Activated naive CD8-positive, alpha-beta T cell treated with anti-CD3 and anti-CD28 coated beads for 36 hours (primary cell): ENCODE measurements at regions not wholly inside any gene's neighbourhood (a gene's known extent, or its start where the extent isn't known, plus 50 kb on each side); places are given as distances from the start of the nearest gene placed in this dataset.

Experiments
- DNase-seq: peaks from one replicate; pipeline ENCODE4 v3.0.0; 2021
- H3K27ac Mint-ChIP-seq: one replicate; pipeline ENCODE4 v1.8.0; 2022; ENCODE audit warnings: mild to moderate bottlenecking, moderate library complexity, mixed read lengths
- H3K27me3 Mint-ChIP-seq: one replicate; pipeline ENCODE4 v1.8.0; 2022; ENCODE audit warnings: mild to moderate bottlenecking, mixed read lengths
- H3K36me3 Mint-ChIP-seq: one replicate; pipeline ENCODE4 v1.8.0; 2021; ENCODE audit warnings: mild to moderate bottlenecking, mixed read lengths
- H3K4me1 Mint-ChIP-seq: one replicate; pipeline ENCODE4 v1.8.0; 2021; ENCODE audit warnings: mixed read lengths
- H3K4me3 Mint-ChIP-seq: one replicate; pipeline ENCODE4 v1.8.0; 2022; ENCODE audit warnings: mild to moderate bottlenecking, moderate library complexity, mixed read lengths
- H3K9me3 Mint-ChIP-seq: one replicate; pipeline ENCODE4 v1.8.0; 2022; ENCODE audit warnings: mixed read lengths

DNA sequence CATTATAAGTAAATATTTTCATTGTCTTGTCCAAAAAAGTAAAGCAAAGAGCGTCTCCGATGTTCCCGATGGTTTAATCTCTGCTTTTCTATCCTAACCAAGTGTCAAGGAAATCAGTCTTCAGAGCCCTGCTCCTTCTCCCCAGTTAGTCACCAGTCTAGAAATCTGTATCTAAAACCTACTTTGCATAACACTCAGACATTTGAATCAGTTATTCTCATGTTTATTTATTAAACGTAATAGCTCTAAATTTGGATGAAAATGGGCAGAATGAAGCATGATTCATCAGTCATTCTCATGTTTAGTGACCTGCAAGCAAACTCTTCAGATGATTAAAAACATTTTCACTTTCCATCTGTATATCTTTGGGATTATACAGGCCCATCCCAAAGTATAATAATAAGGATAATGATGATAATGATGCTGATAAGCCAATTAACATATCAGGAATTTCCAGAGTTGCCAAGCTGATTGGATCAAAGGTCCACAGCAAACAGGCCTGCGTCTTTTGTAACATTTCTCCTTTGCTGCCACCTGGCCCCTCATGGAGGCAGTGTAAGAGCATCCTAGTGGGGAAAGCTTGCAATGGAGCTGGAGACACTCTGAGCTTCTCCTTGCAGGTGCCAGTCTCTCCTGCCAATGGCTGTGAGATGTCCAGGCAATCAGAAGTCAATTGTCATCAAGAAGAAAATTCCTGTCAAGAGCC is 273.9 kb downstream of the IGSF11 start:
- Mint-ChIP-seq H3K4me3 (no peak overlapping the region), H3K27ac (no peak overlapping the region), H3K9me3 (no peaks in the 10 kb centered on the region), H3K36me3 (no peaks in the 10 kb centered on the region), H3K4me1 (no peaks in the 10 kb centered on the region), H3K27me3 (no peaks in the 10 kb centered on the region)
- no peak for DNase-seq

DNA sequence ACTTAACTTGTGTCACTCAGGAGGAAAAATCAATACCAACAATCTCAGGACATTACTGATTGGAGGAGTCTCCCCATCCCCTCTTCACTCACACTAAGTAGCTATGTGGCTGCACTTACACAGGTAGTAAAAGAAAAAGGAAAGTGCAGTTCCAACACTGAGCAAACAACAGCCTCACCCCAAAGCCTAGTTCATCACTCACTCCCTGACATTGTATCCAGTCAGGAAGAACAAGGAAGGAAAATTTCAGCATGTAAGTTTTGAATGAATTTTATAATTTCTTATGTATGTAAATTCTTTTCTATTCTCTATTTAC is 273.4 kb downstream of the IGSF11 start:
- Mint-ChIP-seq H3K4me1 (no peaks in the 10 kb centered on the region), H3K36me3 (no peaks in the 10 kb centered on the region), H3K9me3 (no peaks in the 10 kb centered on the region), H3K4me3 (no peak overlapping the region), H3K27ac (no peak overlapping the region), H3K27me3 (no peaks in the 10 kb centered on the region)
- no peak for DNase-seq

DNA sequence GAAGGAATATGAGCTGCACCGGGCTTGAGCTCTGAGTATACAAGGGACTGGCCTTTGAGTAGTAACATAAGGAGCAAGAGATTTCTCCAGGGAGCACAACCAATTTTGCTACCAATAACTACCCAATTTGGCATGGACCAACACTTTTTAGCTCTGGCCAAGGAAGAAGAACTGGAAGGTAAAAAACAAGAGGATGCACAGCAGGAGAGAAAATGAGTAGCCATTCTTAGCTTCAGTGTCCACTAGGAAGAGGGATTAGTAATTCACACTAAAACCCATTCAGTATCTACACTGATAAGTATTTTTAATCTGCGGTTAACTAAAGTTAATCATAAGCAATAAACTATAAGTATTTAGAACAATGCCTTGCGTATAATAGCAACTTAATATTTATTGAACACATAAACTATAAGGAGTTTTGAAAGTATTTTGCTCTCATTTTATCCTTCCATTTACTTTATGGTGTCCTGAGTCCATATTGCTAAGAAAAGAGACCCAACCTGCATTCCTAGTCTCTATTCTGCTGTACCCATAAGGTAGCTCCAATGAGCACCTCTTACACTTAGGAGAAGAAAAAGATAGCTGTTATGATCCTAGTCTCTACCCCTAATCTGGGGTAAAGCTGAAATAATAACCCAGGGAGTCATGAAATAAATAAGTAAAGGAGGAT is 268.9 kb downstream of the IGSF11 start:
- H3K27me3 Mint-ChIP-seq, result no peaks in the 10 kb centered on the region
- no peaks in the 10 kb centered on the region for H3K9me3 Mint-ChIP-seq
- no peak for DNase-seq
- no peaks in the 10 kb centered on the region for H3K36me3 Mint-ChIP-seq
- no peak overlapping the region for H3K4me3 Mint-ChIP-seq
- H3K4me1 Mint-ChIP-seq, result no peaks in the 10 kb centered on the region
- H3K27ac Mint-ChIP-seq, result no peak overlapping the region

DNA sequence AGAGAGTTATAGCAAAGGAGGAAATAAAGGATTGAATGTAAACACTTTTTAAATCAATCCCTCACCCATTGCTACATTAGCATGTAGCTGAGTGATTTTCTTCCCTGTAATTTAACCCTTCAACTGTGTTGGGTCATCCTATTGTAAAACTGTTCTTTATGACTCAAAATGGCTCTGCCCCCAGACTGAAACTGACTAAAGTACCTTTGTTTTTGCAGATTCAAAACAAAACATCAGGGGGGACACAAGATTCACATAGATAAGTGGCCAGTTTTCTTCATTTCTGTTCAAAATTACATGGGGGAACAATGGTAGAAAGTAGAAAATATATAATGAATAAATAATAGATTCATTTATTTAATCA is 268.4 kb downstream of the IGSF11 start:
- Mint-ChIP-seq H3K9me3 (no peaks in the 10 kb centered on the region), H3K36me3 (no peaks in the 10 kb centered on the region), H3K4me1 (no peaks in the 10 kb centered on the region), H3K27ac (no peak overlapping the region), H3K4me3 (no peak overlapping the region), H3K27me3 (no peaks in the 10 kb centered on the region)
- no peak for DNase-seq

DNA sequence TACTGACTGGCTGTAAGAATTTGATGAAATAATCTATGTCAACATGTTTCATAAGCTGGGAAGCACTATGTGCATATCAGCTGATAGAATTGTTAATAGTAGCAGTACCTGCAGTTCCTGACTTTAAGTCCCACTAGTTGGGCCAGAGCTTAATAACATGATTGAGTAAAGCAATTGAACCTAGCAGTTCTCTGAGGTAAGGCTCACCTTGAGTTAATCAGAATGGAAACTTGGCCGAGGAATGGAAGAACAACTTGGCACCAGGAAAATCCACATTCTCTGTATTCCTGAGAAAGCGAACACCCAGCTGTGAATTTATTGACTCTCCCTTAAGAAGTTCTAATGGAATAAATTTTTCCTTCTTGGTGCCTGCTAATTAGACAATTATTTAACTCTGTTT is 262.6 kb downstream of the IGSF11 start:
- peaks cover 2% of the 10 kb centered on the region for H3K4me1 Mint-ChIP-seq
- peaks cover 11% of the 10 kb centered on the region for H3K27me3 Mint-ChIP-seq
- no peak overlapping the region for H3K4me3 Mint-ChIP-seq
- H3K27ac Mint-ChIP-seq, result no peak overlapping the region
- no peak for DNase-seq
- no peaks in the 10 kb centered on the region for H3K9me3 Mint-ChIP-seq
- H3K36me3 Mint-ChIP-seq, result no peaks in the 10 kb centered on the region

DNA sequence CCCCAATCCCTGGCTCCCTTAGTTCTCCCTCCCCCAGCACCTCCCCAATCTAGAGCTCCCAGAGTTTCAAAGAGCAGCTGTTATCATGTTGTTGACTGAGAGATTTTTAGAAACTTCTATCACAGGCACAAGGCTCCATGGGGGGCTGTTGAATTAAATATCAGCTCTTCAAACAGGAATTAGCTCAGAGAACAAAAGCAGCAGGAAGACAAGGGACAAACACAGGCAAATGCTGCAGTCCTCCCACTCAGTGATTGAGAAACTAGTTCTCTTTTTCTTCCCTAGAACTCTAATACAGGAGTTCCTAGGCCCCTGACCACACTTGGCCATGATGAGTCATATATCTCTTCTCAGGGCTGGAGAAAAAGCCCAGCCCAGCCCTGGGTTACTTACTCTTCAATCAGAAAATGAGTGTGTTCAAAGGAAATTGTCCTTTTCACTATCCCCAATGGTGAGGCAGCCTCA is 262.1 kb downstream of the IGSF11 start:
- H3K27me3 Mint-ChIP-seq, result peaks cover 11% of the 10 kb centered on the region
- H3K4me1 Mint-ChIP-seq, result peaks cover 2% of the 10 kb centered on the region
- no peak overlapping the region for H3K4me3 Mint-ChIP-seq
- H3K27ac Mint-ChIP-seq, result no peak overlapping the region
- H3K36me3 Mint-ChIP-seq, result no peaks in the 10 kb centered on the region
- H3K9me3 Mint-ChIP-seq, result no peaks in the 10 kb centered on the region
- no peak for DNase-seq

DNA sequence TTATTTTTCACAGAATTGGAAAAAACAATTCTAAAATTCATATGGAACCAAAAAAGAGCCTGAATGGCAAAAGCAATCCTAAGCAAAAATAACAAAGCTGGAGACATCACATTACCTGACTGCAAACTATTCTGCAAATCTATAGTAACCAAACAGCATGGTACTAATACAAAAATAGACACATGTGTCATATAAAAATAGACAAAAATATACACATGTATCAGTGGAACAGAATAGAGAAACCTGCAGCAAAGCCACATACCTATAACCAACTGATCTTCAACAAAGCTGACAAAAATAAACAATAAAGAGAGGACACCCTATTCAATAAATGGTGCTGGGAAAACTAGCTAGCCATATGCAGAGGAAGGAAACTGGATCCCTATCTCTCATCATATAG is 259.6 kb downstream of the IGSF11 start:
- Mint-ChIP-seq H3K27ac (no peak overlapping the region), H3K9me3 (no peaks in the 10 kb centered on the region), H3K4me1 (peaks cover 2% of the 10 kb centered on the region), H3K4me3 (no peak overlapping the region), H3K36me3 (no peaks in the 10 kb centered on the region), H3K27me3 (peaks cover 11% of the 10 kb centered on the region)
- no peak for DNase-seq

DNA sequence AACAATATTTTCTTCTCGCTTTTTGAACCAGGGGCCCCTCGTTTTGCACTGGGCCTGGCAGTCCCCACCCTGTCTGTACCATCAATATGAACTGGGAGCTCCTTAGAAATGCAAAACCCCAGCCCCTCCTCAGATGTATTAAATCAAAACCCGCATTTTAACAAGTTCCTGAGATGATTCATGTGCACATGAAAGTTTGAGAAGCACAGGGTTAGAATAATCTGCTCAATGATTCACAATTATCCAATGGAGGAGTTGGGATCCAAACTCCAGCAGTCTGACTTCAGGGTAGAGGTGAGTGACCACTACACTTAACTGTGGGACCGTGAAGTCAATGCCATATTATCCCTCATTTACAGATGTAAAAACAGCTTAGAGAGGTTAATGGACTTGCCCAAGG is 256.4 kb downstream of the IGSF11 start:
- no peak overlapping the region for H3K27ac Mint-ChIP-seq
- no peaks in the 10 kb centered on the region for H3K36me3 Mint-ChIP-seq
- no peaks in the 10 kb centered on the region for H3K4me1 Mint-ChIP-seq
- H3K4me3 Mint-ChIP-seq, result no peak overlapping the region
- no peaks in the 10 kb centered on the region for H3K9me3 Mint-ChIP-seq
- no peak for DNase-seq
- H3K27me3 Mint-ChIP-seq, result peaks cover 24% of the 10 kb centered on the region

DNA sequence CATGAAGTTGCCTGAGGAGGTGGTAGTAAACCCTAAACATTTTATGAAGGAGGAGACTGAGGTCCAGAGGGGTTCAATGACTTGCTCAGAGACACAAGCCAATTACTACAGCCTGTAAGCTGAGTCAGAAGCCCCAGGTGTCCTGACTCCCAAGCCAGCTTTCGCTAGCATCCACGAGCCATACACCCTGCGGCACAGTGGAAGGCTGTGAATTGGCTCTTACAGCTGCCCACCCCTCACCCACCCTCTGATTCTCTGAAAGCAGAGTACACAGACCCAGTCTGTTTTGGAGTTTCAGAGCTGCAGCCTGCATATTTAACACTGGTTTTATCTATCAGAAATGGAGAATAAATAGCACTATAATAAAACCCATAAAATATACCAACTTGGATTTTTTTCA is 253.4 kb downstream of the IGSF11 start:
- Mint-ChIP-seq H3K9me3 (no peaks in the 10 kb centered on the region), H3K27ac (no peak overlapping the region), H3K36me3 (no peaks in the 10 kb centered on the region), H3K4me3 (no peak overlapping the region), H3K4me1 (no peaks in the 10 kb centered on the region), H3K27me3 (peaks cover 25% of the 10 kb centered on the region)
- DNase-seq, result no peak

DNA sequence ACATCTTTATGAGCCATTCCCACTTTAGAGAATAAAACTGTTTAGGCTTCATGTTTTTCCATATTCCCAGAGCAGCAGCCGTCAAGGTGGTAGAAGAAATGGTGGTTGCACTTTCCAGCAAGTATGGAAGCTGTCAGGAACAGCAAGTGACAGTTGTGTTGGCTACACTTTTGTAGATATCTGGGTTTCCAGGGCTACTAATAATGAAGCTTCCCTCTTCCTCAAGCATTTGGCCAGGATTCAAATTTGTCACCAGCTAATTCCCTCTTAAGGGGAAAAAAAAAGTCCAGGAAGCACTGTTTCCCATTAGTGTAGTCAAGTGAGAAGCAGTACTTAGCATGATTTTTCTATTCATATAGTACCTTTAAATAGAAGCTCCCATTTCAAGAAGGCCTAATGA is 252.8 kb downstream of the IGSF11 start:
- H3K27me3 Mint-ChIP-seq, result peaks cover 25% of the 10 kb centered on the region
- no peaks in the 10 kb centered on the region for H3K36me3 Mint-ChIP-seq
- H3K4me1 Mint-ChIP-seq, result no peaks in the 10 kb centered on the region
- no peak for DNase-seq
- H3K4me3 Mint-ChIP-seq, result no peak overlapping the region
- no peak overlapping the region for H3K27ac Mint-ChIP-seq
- H3K9me3 Mint-ChIP-seq, result no peaks in the 10 kb centered on the region

DNA sequence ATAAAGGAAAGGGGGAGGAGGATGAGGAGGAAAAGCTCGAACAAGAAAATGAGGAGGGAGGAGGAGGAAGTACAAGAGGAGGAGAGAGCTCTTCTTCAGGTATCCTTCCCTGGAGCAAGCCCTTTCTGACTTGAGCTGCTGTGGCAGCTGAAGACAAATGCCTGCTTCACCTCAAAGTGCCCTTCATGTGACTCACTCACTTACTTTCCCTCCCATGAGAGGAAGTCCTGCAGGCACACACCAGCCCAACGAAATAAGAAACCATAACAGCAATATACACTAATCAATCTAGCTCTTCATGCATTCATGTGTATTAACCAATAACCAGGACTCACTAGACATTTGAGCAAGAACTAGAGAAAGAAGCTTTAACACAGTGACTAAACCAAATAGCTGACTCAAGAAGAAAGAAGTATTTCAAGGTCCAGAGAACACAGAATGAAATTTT is 251.9 kb downstream of the IGSF11 start:
- no peak for DNase-seq
- H3K36me3 Mint-ChIP-seq, result no peaks in the 10 kb centered on the region
- H3K27me3 Mint-ChIP-seq, result peaks cover 25% of the 10 kb centered on the region
- H3K27ac Mint-ChIP-seq, result no peak overlapping the region
- H3K4me3 Mint-ChIP-seq, result no peak overlapping the region
- H3K9me3 Mint-ChIP-seq, result no peaks in the 10 kb centered on the region
- H3K4me1 Mint-ChIP-seq, result no peaks in the 10 kb centered on the region

DNA sequence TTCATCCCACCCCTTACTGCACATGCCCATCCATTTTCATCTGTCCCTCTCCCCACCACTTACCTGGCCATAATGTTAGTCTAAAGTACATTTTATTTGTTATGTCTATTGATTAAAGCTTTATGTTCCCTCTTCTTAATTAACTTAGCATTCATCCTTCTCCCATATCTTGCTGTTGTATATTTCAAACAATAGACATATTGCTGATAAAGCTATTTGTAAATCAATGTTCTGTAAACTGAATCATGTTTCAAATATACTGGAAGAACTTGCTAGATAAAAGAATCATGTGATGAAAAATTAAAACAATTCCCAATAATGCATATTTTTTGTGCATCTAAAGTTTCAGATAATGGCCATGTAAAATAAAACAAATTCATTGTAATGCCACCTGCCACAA is 249.2 kb downstream of the IGSF11 start:
- no peak overlapping the region for H3K4me3 Mint-ChIP-seq
- H3K27me3 Mint-ChIP-seq, result peaks cover 32% of the 10 kb centered on the region
- H3K27ac Mint-ChIP-seq, result no peak overlapping the region

DNA sequence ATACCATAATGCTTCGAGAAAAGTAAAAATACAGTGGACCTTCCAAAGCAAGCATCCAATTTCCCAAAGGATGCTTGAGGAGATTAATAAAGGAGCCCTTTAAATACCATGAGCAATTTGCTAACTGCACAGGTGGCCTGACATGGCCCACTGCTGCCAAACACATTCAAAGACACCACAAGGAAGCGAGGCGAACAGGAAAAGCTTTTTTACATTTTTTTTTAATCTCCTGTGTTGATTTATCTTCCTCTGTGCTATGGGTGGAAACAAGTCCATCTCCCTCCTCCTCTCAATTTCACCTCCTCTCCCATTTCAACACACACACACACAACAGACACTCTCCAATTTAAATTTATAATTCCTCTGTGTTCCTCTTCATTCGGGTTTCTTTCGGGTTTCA is 243.4 kb downstream of the IGSF11 start:
- Mint-ChIP-seq H3K9me3 (no peaks in the 10 kb centered on the region), H3K36me3 (no peaks in the 10 kb centered on the region), H3K27ac (no peak overlapping the region), H3K27me3 (peaks cover 16% of the 10 kb centered on the region), H3K4me3 (no peak overlapping the region), H3K4me1 (no peaks in the 10 kb centered on the region)
- no peak for DNase-seq

More for the DNA sequence above, 249.2 kb downstream of the IGSF11 start:
- no peak for DNase-seq
- Mint-ChIP-seq H3K4me1 (no peaks in the 10 kb centered on the region), H3K9me3 (no peaks in the 10 kb centered on the region), H3K36me3 (no peaks in the 10 kb centered on the region)

DNA sequence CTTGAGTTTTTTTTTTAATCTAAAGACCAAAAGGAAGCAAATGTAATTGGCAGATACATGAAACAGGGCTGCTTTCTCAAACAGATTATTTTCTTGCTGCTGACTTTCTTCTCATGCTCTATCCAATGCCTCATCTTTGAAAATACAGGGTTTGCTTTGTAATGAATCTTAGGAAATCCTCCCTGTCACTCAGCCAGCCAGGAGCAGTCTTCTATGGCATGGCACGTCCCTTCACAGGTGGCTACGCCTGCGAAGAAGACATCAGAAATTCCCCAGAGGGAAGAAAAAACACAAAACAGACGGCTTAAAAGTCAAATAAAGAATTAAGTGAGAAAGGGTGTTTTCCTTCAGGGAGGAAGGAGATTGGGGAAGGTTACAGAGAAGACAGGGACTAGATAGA is 242.5 kb downstream of the IGSF11 start:
- Mint-ChIP-seq H3K4me1 (no peaks in the 10 kb centered on the region), H3K36me3 (no peaks in the 10 kb centered on the region), H3K27ac (no peak overlapping the region), H3K27me3 (peaks cover 16% of the 10 kb centered on the region), H3K9me3 (no peaks in the 10 kb centered on the region), H3K4me3 (no peak overlapping the region)
- no peak for DNase-seq

DNA sequence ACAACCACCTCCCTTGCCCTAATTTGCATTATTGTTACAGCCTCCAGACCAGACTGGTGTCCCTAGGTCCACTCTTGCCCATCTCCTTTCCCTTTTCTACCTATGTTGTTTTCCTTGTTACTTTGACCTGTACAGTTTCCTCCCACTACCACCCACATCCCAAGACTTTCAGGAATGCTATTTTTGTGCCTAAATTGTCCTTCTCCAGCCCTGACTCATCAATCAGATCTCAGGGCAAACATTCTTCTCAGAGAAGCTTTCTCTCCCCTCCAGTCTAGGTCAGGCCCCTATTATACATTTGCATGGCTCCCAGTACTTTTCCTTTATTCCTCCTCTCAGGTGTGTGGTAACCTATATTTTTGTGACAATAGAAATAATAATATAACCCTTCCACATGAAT is 241.5 kb downstream of the IGSF11 start:
- Mint-ChIP-seq H3K4me3 (no peak overlapping the region), H3K36me3 (no peaks in the 10 kb centered on the region), H3K27ac (no peak overlapping the region), H3K9me3 (no peaks in the 10 kb centered on the region), H3K27me3 (peaks cover 16% of the 10 kb centered on the region), H3K4me1 (no peaks in the 10 kb centered on the region)
- DNase-seq, result no peak

DNA sequence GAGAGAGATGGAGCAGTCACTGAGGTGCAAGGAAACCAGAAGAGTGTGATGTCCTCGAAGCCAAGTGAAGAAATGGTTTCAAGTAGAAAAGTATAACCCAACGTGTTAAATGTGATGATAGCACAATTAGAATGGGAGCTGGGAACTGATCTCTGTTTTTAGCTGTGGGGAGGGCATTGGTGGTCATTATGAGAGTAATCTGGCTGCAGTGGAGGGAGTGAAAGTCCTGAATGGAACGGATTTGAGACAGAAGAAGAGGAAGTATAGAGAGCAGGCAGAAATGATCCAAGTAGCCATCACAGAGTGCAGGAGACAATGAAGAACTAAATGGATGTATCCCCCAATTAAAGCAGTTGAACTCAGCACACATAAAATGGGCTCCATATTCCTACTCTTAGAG is 235.3 kb downstream of the IGSF11 start:
- no peak for DNase-seq
- Mint-ChIP-seq H3K4me3 (no peak overlapping the region), H3K27me3 (peaks cover 3% of the 10 kb centered on the region), H3K36me3 (no peaks in the 10 kb centered on the region), H3K4me1 (no peaks in the 10 kb centered on the region), H3K27ac (no peak overlapping the region), H3K9me3 (no peaks in the 10 kb centered on the region)
